Hypothalamus (tissue), 51 donors: ENCODE measurements at regions not wholly inside any gene's neighbourhood (a gene's known extent, or its start where the extent isn't known, plus 50 kb on each side); places are given as distances from the start of the nearest gene placed in this dataset.

Experiments used
- DNase-seq, 51 donors: peaks; one replicate each; lab custom pipeline; 2025; lab: John Stamatoyannopoulos, UW

DNA sequence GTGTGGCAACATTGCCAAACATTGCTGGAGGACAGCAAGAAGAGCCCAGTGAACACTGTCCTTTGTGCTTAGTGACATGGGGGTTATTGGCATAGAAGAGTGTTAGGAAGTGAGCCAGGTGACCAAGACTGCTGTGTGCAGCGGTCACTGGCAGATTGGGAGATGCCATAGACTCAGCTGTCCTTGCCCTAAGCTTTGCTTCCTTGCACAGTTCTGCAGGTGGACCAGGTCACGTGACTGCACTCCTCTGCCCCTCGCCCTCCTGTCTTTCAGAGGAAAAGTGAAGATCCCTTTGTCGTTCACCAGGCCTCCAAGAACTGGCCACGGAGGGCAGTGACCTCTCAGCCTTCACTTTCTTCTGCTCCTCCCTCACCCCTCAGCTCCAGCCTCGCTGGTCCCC lies 215.6 kb upstream of the SMIM21 start:
- no peak for DNase-seq

DNA sequence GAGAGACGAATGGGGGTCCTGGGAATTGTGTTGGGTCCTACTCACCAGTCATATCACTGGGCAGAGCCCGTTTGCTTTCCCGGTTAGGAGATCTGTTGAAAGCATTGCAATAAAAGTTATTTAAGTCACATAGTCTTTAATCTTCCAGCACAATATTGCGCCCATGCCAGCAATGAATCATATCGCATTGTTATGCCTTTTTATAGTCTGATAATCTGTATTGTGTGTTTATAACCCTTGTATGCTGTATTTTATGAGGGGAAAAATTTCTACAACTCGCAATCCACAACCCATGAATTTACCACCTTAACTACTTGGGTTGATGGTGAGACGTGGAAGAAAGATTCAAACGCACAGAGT lies 211.9 kb upstream of the SMIM21 start:
- DNase-seq: no peak

- DNase-seq: peak in 41 of 51 donors; percentile 8 to 90 (median 42)
Measured at GRCh38 chr18:75638776-75639471, 211.4 kb upstream of the SMIM21 start.

- DNase-seq: peak in 6 of 51 donors; percentile 24 to 69 (median 37)
Measured at GRCh38 chr18:75638223-75638775, 210.8 kb upstream of the SMIM21 start.

GRCh38 chr18:75635096-75635495 lies 207.6 kb upstream of the SMIM21 start:
- DNase-seq: no peak

DNA sequence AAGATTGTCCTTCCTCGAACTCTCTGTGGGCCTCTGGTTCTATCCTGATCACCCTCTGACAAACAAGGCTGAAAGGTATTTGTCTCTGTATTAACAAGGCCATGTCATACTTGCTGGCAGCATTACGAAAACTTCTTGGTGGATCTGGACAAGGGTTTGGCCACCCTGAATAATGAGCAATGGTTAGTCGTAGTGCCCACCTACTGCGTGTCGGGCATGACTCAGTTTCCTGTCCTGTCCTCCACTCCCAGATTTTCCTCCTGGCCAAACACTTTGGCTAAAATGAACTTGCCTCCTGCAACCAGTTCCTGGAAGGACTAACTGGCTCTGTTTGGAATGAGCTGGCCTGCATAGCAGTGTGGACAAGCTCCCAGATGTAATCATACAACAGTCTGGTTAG lies 198.5 kb upstream of the SMIM21 start:
- no peak for DNase-seq

DNA sequence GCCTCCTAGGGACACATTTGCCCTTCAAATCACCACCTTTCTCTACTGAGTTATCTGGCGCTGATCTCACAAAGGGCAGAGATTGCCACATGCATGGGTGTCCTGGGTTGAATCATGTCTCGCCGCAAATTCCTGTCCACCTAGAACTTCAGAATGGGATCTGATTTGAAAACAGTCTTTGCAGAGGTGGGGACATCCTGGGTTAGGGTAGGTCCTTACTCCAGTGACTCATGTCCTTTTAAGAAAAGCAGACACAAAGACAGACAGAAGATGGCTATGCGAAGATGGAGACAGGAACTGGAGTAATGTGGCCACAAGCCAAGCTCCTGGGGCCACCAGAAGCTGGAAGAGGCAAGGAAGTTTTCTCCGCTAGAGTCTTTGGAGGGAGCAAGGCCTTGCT lies 197.4 kb upstream of the SMIM21 start:
- no peak for DNase-seq

- DNase-seq: no peak
Measured at GRCh38 chr18:75621818-75622217, 194.3 kb upstream of the SMIM21 start.

DNA sequence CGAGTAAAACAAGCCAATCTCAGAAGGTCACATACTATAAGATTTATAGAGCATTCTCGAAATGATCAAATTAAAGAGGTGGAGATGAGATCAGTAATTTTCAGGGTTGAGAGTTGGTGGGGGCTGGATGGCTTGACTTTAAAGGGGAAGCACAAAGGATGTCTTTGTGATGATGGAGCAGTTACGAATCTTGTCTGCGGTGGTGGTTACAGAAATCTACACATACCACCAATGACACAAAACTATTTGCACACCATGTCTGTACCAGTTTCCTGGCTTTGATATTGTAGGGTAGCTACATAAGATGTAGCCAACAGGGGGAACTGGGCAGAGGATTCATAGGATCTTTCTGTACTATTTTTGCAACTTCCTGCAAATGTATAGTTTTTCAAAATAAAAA lies 190.6 kb upstream of the SMIM21 start:
- DNase-seq: no peak

GRCh38 chr18:75612456-75612855 lies 185.0 kb upstream of the SMIM21 start:
- no peak for DNase-seq

GRCh38 chr18:75607701-75608100 lies 180.2 kb upstream of the SMIM21 start:
- no peak for DNase-seq

GRCh38 chr18:75592527-75592926 lies 165.0 kb upstream of the SMIM21 start:
- DNase-seq: no peak

- no peak for DNase-seq
Measured at GRCh38 chr18:75588412-75588811, 160.9 kb upstream of the SMIM21 start.

DNA sequence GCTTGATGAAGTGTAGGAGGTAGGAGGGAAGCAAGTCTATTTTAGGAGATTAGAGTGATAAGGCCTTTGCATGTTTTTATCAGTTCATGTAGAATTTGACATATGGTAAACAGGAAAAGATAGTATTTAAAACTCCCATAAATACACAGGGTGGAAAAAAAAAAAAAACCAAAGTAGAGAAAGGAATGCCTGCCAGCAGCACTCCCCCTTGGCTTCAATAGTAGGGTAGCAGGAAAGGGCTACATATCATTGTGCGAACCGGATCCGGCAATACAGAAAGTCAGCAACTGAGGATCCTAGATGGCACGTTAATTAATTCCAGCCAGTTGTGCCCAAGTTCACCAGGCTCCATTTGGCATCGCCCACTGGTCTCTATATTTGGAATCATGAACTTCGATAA lies 159.6 kb upstream of the SMIM21 start:
- no peak for DNase-seq

DNA sequence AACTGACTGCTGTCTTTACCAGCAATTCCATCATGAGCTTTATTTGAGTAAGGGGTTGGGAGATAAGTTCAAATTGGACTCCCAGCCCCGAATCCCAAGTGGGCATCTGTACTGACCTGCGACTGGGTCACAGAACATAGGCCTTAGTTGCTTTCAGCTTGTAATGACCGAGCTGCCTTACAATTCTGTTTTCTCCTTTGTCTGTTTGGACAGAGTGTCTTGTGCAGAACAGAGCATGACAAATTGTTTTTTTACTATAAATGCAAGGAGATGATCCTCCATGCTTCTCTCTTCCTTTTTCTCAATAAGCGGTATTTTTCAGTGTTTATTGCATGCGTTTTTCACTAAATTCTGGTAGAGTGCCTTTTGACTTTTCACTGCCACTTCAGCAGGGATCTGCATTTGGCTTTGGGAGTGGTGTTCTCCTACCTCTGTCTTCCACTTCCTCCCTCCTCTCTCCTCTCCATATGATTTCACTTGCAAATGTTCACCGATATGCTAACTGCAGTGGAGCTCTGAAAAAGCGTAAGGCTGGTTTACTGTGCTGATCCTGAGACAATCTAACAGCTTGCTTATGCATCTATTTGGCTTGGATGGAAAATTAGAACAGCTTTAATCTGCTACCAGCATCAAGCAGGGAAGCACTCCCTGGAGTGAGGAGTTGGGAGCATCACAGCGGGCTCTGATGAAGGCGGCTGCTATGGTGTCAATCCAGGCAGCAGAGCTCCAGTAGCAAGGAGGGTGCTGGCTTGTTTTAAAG lies 158.8 kb upstream of the SMIM21 start:
- no peak for DNase-seq

- DNase-seq: no peak
Measured at GRCh38 chr18:75582940-75583339, 155.4 kb upstream of the SMIM21 start.

GRCh38 chr18:75582406-75582821 lies 154.9 kb upstream of the SMIM21 start:
- DNase-seq: no peak

GRCh38 chr18:75581336-75582131 lies 154.0 kb upstream of the SMIM21 start:
- DNase-seq: no peak

DNA sequence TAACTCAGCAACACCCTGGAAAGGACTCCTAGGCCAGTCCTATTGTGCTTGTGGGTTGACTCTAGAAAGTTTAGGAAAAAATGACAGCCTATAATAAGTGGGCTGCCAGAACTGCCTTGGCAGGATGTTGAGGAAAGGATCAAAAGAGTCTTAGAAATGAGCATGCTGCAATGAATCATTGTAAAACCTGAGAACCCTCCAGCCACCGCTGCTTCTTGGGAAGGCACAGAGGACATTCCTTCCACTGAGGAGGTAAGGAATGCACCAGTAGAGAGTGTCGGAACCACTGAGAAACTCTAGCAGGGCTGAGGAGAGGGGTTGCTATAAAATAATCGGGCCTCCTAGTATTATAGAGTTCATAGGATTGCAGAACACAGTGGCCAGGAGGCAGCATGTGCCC lies 146.7 kb upstream of the SMIM21 start:
- DNase-seq: no peak

DNA sequence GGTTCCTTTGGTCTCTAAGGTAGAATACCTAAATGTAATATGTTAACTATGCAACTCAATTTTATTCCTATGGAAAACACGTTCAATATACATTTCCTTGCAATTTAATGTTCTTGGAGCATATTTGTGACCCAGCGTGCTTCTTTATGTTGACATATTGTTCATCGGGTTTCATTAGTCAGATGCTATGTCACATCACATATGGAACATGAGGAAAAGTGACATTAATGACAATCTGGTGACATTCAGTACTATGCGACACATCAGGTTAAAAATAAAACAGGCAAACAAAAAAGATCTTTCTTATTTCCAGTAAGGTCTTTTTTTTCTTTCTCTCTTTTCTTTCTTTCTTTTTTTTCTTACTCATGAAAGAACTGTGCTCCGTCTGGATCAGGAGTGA lies 135.6 kb upstream of the SMIM21 start:
- no peak for DNase-seq

- no peak for DNase-seq
Measured at GRCh38 chr18:75562216-75562615, 134.7 kb upstream of the SMIM21 start.
